Activated CD4-positive, alpha-beta T cell treated with anti-CD3 and anti-CD28 coated beads, Interleukin-10, Interleukin-2, amounts not matched to agents 100 ng/mL and 50 ng/mL, durations not matched to agents 16 hours and 8 hours (primary cell): ENCODE measurements at regions not wholly inside any gene's neighbourhood (a gene's known extent, or its start where the extent isn't known, plus 50 kb on each side); places are given as distances from the start of the nearest gene placed in this dataset.

Experiments used
- DNase-seq: peaks from one replicate; pipeline ENCODE4 v3.0.0-alpha.2; 2020

GRCh38 chr22:34160141-34160783, 240.0 kb upstream of the LARGE1 start:
- DNase-seq: no peak

DNA sequence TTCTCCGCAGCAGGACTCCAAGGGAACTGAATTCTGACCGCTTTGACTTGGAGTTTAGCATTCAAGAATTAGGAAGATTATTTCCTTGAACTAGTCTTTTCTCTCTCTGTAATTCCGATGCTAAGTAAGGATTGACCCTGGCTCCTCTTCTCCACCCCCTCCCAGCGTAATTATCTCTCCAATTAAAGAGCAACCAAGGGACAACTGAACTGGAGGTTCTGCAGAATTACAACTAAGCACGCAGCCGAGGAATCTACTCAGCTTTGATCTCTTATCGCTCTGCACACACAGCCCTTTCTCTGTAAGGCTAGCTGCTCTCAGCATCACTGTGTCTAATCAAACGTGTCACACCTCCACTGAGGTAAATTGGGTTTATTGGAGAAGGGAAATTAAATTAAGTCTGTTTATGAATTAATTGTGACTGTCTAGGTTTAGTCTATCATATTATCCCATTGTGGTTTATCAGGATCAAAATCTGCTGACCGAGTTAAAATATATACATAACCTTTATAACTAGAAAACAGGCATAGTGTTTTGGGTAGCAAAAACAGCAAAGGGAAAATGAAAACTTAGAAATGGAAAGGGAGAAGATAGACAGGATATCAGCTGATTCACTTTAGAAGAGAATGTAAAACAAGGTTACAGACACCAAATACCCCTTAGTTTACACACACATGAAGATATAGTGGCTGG, 241.3 kb upstream of the LARGE1 start:
- no peak for DNase-seq

GRCh38 chr22:34198976-34199375, 278.7 kb upstream of the LARGE1 start:
- DNase-seq: no peak

DNA sequence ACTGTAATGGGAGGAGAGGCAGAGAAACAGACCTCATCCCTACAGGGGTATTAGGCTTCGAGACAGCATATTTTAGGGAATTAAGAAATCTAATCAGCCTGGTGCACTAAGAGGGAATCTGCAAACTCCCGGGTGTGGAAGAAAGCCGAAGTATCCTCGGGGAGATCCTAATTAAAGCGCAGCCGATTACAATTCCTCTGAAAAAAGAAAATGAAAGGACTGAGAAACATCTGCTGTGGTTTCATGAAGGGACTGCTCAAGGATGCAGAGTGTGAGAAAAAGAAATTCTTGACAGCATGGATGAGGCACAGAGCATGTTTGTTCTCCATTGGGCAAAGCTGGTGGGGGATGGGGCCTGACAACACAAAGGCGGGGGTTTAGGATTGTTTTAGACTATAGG, 290.0 kb upstream of the LARGE1 start:
- no peak for DNase-seq

- no peak for DNase-seq
Measured at GRCh38 chr22:34214372-34214771, 294.1 kb upstream of the LARGE1 start.

DNA sequence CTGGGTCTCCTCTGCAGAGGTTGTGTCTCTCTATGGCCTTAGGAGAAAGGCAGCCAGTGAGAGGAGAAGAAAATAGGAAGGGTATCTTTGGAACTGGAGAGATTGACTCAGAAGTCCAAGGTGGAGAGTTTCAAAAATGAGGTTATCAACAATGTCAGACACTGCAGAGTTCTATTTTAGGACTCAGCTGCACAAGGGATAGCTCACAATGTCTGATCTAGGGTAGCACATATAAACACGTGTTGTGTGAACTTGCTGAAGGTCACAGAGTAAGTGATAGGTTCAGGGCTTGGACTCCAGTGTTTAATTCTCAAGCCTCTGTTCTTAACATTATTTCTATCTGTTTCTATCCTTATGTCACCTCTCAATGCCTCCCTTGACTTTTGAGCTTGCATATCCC, 305.0 kb upstream of the LARGE1 start:
- DNase-seq: no peak

GRCh38 chr22:34236527-34236926, 316.3 kb upstream of the LARGE1 start:
- DNase-seq: no peak

- DNase-seq: no peak
Measured at GRCh38 chr22:34239421-34239820, 319.1 kb upstream of the LARGE1 start.

GRCh38 chr22:34243023-34243422, 322.7 kb upstream of the LARGE1 start:
- DNase-seq: no peak

GRCh38 chr22:34255042-34255441, 334.8 kb upstream of the LARGE1 start:
- no peak for DNase-seq

DNA sequence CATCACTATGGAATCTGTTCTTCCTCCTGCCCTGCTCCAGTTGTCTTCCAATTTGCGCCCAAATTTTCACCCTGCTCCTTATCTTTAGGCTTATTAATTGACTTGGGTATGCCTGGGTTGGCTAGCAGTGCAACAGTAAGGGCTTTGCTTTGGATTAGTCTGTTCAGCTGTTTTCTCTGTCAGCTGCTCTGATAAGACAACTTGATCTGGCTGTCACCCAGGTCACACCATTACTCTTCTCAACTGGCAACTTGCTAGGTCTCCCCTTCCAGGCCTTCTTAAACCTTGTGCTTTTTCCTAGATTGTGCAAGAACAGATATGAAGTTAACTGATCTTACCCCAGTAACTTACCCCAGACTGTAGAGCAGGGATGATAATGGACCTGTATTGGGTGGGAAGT, 357.8 kb upstream of the LARGE1 start:
- no peak for DNase-seq

- DNase-seq: no peak
Measured at GRCh38 chr22:34281738-34282137, 361.5 kb upstream of the LARGE1 start.

- DNase-seq: no peak
Measured at GRCh38 chr22:34283844-34284243, 363.6 kb upstream of the LARGE1 start.

DNA sequence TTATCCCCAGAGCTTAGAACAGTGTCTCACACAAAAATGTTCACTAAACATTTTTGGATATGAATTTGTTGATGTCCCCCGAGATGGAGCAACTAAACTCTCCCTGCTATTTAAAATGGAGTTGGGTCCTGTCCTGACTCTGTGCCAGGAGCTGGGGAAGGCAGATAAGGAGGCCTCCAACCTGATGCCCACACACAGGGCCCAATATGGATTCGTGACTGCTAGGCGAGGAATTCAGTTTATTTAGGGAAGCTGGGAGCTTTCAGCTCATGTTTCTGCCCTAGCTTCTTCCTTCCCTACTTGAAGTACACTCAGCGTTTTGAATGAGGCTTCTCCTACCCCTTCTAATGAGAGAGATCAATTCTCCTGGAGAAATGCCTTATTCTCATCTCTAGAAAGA, 373.0 kb upstream of the LARGE1 start:
- no peak for DNase-seq

DNA sequence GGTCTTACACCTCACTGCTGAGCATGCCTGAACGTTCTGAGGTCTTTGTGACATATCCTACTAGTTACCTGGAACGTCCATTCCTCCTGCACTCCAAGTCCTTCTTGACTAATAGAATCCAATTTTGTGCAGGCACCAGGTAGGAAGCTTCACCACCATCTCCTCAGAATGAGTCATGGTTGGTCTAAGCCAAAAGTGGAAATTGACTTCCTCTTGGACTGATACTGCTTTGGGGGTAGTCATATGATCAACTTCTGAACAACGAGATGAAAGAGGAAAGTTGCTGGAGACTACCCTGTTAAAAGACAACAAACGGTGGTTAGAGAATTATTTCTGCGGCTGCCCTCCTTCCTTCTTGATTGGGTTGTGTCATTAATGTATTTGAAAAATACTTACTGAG, 374.2 kb upstream of the LARGE1 start:
- DNase-seq: no peak

- DNase-seq: no peak
Measured at GRCh38 chr22:34294986-34295385, 374.7 kb upstream of the LARGE1 start.

DNA sequence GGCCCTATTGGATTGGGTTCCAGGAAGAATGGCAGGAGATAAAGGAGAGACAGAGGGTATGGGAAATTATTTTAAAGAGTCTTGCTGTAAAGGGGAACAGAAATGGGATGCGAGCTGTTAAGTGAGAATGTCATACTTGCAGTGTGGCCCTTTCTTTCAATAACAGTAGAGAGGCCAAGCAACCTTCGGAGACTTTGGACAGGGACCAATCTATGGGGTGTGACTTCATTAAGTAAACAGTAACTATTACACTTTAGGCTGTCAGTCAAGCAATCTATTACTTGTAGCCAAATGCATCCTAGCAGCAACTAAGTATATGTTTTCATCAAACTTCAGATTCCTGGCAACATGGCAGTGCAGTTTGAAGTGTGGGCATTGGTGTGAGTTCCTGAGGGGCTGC, 376.2 kb upstream of the LARGE1 start:
- DNase-seq: no peak

- no peak for DNase-seq
Measured at GRCh38 chr22:34297536-34298120, 377.4 kb upstream of the LARGE1 start.

DNA sequence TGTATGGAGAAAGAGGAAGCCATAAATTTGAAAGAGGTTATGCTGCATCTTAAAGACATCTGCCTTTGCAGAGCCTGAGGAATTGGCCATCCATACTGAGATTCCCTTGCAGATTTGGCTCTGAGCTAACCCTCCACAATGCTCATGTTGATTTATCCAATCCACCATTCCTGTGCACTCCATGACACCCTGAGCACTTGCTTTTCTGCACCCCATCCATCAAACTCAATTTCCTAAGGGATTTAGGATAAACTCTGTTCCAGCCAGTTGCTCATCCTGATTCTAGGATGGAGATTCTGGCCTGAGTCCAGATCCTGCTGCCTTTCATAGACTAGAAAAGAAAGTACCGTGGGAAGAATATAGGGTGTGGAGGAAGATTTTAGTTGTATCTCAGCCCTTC, 379.2 kb upstream of the LARGE1 start:
- DNase-seq: no peak

- DNase-seq: no peak
Measured at GRCh38 chr22:34301569-34301968, 381.3 kb upstream of the LARGE1 start.

DNA sequence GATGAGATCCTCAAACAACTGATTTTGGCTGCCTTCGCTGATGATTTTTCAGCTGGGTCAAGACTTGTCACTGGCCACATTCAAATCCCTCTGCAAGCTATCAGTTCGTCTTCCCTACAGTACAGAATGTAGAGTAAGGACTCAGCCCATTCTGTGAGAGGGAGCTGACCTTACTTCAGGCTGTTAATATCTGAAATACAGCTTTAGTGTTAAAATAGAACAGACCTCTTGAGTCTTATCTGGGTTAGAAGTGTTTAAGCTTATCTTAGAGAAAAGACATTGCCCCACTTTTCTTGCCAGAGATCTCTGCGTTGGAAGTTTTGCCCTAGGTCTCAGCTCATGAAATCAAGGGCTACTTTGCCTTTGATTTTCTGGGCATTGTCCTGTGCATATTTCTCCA, 383.4 kb upstream of the LARGE1 start:
- DNase-seq: no peak

DNA sequence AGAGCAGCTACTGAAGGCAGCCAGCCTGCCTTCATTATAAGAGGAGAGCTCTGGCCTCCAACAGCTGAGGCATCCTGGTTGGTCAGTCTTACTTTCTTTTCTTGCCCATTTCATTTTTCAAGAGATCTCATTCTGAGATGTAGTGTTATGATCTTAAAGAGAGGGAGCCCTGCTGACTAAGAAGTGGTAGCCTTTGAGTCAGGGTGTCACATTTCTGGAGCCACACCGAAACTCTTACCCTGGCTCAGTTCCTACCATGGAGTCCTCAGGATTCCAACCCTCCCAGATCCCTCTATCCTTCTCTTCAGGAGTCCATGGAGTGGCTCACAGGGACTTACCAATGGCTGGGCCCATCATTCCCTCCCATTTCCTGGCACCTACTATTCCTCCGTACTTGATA, 386.1 kb upstream of the LARGE1 start:
- DNase-seq: no peak

DNA sequence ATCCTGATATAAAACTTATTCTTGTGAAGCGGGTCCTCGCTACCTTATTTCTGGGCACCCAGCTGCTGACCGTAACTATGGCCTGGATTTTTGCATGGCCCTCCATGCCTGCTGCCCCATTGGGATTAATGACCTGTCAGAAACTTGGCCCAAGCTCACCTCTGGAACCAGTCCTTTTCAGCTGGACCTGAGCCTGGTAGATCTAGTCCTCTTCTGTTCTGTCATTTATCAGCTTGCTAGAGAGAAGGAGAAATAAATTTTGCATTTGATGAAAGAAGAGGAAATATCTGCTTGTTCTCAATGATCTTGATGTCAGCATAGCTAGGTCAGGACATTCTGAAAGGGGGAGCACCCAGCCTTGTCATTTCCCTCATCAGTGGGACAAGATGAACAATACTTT, 387.8 kb upstream of the LARGE1 start:
- no peak for DNase-seq

GRCh38 chr22:34319346-34319745, 399.1 kb upstream of the LARGE1 start:
- no peak for DNase-seq

- no peak for DNase-seq
Measured at GRCh38 chr22:34324763-34325162, 404.5 kb upstream of the LARGE1 start.
